Thoracic aorta (tissue), 2 donors: ENCODE measurements at regions not wholly inside any gene's neighbourhood (a gene's known extent, or its start where the extent isn't known, plus 50 kb on each side); places are given as distances from the start of the nearest gene placed in this dataset.
"Not testable (repeated sequence)": the region's sequence is repeated elsewhere in the genome, so short reads cannot be mapped to it uniquely, and the experiment has no call there.

ENCODE experiments used
- ATAC-seq: fragments of 150-250 bp; one replicate; pipeline ENCODE4 v1.8.0; 2017; ENCODE audit warnings: low read depth; ENCODE audit not compliant: insufficient number of reproducible peaks, low FRiP score
- DNase-seq: peaks from one replicate; pipeline ENCODE4 v3.0.0-alpha.2; 2020; ENCODE audit warnings: low spot score
- H3K27ac ChIP-seq, 2 donors: fragments of 200-600 bp; sonication (generic); 1 replicate in 1 of 2; 2 replicates in 1 of 2; pipeline ENCODE4 v1.5.1; 2016; ENCODE audit warnings: mild to moderate bottlenecking in 2 of 2, moderate library complexity in 2 of 2
- H3K27me3 ChIP-seq: fragments of 200-600 bp; sonication (generic); replicated peaks from 2 replicates; pipeline ENCODE4 v1.6.0; 2016; ENCODE audit warnings: mild to moderate bottlenecking; ENCODE audit not compliant: insufficient read depth
- H3K36me3 ChIP-seq: fragments of 200-600 bp; sonication (generic); one replicate; pipeline ENCODE4 v1.5.1; 2016
- H3K4me1 ChIP-seq, 2 donors: fragments of 200-600 bp; sonication (generic); 1 replicate in 1 of 2; 2 replicates in 1 of 2; pipeline versions ENCODE4 v1.5.1 to v1.6.0; 2016; ENCODE audit warnings: low read depth in 2 of 2, mild to moderate bottlenecking in 1 of 2; ENCODE audit not compliant: control insufficient read depth in 1 of 2
- H3K4me3 ChIP-seq: fragments of 200-600 bp; sonication (generic); 2 replicates; pipeline ENCODE4 v1.5.1; 2016; ENCODE audit warnings: mild to moderate bottlenecking
- H3K9me3 ChIP-seq: fragments of 200-600 bp; sonication (generic); 2 replicates; pipeline ENCODE4 v1.5.1; 2016
- TF ChIP-seq, protein P1 (sequence below): fragments of 200-600 bp; sonication (generic); IDR thresholded peaks from one replicate; pipeline ENCODE4 v1.5.1; 2019; ENCODE audit warnings: antibody characterized with exemption

DNA sequence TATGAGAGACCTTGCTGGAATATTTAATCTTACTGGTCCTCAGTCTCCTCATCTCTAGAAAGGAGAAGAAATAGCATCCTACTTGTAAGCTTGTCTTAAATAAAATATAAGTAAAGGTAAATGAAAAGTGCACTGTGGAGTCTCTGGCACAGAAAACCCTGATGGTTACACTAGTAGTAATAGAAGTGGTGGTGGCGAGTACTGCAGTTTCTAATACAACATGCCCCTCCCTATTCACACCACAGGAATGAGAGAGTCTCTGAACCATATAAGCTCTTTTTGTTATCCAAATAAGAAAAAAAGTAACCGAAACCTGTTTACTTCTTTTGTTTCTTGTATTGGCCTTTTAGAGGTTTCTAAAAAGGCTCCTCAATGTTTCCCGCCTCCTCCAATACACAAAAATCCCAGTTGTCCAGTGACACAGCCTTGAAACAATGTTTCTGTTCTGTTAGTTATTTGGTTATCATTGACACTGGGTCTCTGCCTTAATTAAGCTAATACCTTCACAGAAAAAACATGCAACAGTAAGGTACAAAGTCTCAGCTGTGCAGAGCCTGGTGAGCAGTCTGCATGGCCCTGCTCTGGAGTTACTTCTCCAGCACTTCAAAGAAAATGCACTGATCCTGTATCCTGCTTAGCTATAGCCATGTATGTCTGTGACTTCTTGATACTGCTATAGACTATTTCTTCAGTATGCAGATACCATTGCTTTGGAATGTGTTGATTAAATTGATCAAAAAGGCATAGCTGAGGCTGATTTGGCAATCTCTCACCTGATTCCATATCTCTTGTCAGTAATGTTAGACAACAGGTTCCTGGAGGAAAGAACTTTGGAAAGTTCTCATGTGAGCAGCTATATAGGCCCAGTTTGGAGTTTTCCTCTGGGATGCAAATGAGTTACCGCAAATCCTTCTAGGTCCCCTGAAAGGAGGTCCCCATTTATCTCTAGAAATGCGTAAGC lies 315.6 kb upstream of the IL12A start:
- TF ChIP-seq, protein P1, sequence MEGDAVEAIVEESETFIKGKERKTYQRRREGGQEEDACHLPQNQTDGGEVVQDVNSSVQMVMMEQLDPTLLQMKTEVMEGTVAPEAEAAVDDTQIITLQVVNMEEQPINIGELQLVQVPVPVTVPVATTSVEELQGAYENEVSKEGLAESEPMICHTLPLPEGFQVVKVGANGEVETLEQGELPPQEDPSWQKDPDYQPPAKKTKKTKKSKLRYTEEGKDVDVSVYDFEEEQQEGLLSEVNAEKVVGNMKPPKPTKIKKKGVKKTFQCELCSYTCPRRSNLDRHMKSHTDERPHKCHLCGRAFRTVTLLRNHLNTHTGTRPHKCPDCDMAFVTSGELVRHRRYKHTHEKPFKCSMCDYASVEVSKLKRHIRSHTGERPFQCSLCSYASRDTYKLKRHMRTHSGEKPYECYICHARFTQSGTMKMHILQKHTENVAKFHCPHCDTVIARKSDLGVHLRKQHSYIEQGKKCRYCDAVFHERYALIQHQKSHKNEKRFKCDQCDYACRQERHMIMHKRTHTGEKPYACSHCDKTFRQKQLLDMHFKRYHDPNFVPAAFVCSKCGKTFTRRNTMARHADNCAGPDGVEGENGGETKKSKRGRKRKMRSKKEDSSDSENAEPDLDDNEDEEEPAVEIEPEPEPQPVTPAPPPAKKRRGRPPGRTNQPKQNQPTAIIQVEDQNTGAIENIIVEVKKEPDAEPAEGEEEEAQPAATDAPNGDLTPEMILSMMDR, result no peak
- no peak for ATAC-seq
- no peaks in the 10 kb centered on the region for H3K36me3 ChIP-seq
- no peak overlapping the region for H3K4me3 ChIP-seq
- no peak for DNase-seq
- H3K9me3 ChIP-seq, result no peaks in the 10 kb centered on the region
- H3K27ac ChIP-seq, result no peak overlapping the region
- H3K27me3 ChIP-seq, result no peaks in the 10 kb centered on the region
- peaks cover 0 to 12% of the 10 kb centered on the region in 2 donors for H3K4me1 ChIP-seq

DNA sequence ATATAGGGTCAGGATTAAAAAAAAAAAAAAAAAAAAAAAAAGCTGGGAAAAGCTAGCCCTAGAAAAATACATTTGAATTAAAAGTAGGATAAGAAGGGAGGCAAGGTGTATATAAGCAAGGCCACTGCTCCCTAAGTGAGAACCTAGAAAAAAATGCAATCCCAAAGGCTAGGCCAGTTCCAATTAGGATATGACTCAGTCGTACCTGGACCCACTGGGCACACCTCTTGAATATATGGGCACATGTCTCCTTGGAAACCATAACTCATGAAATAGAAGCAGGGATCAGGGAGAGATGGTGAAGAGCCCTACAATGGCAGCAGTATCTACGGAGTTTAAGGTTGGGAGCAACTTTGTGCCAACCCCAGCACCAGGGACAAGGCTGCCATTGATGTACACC lies 314.1 kb upstream of the IL12A start:
- no peaks in the 10 kb centered on the region for H3K27me3 ChIP-seq
- H3K4me1 ChIP-seq, result no peaks in the 10 kb centered on the region
- H3K27ac ChIP-seq, result no peak overlapping the region
- TF ChIP-seq, protein P1, result no peak
- no peak overlapping the region for H3K4me3 ChIP-seq
- no peaks in the 10 kb centered on the region for H3K36me3 ChIP-seq
- ATAC-seq (no peak), DNase-seq (no peak)
- H3K9me3 ChIP-seq, result no peaks in the 10 kb centered on the region

DNA sequence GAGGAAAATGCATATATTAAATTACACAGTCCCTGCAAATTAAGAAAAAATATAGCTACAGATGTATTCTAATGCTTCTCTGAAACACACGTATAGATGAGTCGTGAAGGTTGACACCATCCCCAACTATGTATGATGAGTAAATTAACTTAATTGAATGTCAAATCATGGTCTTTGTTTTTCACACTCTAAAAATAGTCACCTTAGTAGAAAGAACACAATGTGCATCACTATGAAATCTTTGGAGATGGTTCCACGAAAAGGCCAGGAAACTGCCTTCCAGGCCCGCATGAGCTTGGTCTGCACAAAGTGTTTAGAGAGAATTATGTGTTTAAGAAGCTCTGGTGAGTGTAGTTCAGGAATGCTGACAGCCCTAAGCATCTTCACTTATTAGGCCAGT lies 313.4 kb upstream of the IL12A start:
- H3K27me3 ChIP-seq, result no peaks in the 10 kb centered on the region
- no peaks in the 10 kb centered on the region for H3K36me3 ChIP-seq
- H3K27ac ChIP-seq, result no peak overlapping the region
- no peaks in the 10 kb centered on the region for H3K9me3 ChIP-seq
- H3K4me3 ChIP-seq, result no peak overlapping the region
- ATAC-seq, result no peak
- no peak for DNase-seq
- no peaks in the 10 kb centered on the region for H3K4me1 ChIP-seq
- TF ChIP-seq, protein P1, result no peak

DNA sequence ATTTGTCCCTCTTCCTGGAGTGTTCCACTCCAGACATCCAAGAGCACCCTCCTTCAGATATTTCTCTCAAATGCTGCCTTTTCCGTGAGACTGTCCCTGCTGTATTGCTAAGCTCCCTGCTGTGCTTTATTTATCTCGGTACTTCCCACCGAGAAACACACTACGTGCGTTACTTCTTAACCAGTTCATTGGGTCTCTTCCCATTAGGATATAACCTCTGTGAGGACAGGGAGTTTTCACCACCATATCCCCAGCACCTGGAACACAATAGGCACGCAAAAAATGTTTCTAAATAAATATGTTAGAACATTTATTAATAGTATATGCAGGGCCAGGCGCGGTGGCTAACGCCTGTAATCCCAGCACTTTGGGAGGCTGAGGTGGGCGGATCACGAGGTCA lies 308.7 kb upstream of the IL12A start:
- ATAC-seq (no peak), DNase-seq (no peak)
- Histone ChIP-seq H3K4me3 (no peak overlapping the region), H3K27ac (no peak overlapping the region), H3K9me3 (no peaks in the 10 kb centered on the region), H3K27me3 (no peaks in the 10 kb centered on the region), H3K4me1 (no peaks in the 10 kb centered on the region), H3K36me3 (no peaks in the 10 kb centered on the region)
- TF ChIP-seq, protein P1, result no peak

DNA sequence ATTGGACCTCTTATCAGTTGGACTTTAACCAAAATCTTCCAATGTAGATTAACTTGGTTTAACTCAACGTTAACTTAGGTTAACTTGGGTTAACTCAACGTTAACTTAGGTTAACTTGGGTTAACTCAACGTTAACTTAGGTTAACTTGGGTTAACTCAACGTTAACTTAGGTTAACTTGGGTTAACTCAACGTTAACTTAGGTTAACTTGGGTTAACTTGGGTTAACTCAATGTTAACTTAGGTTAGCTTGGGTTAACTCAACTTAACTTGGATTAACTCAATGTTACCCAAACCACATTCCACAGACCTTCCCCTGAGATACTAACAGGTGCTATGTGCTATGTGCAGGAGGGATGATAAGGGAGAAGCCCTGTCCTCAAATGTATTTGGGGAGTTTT lies 306.9 kb upstream of the IL12A start:
- H3K9me3 ChIP-seq, H3K4me1 ChIP-seq: not testable (repeated sequence)

More for the DNA sequence above, 306.9 kb upstream of the IL12A start:
- not testable (repeated sequence) for DNase-seq, H3K4me3 ChIP-seq, H3K36me3 ChIP-seq, H3K27me3 ChIP-seq, ATAC-seq, H3K27ac ChIP-seq
